ENCODE measurements at regions not wholly inside any gene's neighbourhood (a gene's known extent, or its start where the extent isn't known, plus 50 kb on each side); places are given as distances from the start of the nearest gene placed in this dataset.

- no peak for TF ChIP-seq CTCF (IDR thresholded peaks at IDR 0.05)
- no peak overlapping the region for H3K4me3 ChIP-seq
- no peak for ATAC-seq
Measured at GRCh38 chr3:59540696-59541095, 490.9 kb upstream of the CFAP20DC start.

DNA sequence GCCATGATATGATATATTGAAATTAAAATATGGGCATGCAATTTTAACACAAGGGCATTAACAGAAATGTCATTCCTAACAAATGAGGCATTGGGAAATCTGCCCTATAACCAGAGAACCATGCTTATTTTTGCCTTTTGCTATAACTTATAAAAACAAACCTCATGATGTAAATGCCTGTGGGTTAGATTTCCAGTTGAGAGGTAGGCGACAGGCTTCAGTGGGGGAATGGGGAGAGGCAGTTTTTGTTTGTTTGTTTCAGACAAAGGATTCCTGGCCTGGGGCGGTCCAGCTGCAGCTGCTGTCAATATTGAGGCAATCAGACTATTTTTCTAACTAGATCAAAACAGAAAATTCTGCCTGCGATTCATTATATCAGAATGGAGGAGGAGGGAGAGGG lies 490.4 kb upstream of the CFAP20DC start:
- no peak for TF ChIP-seq CTCF (IDR thresholded peaks at IDR 0.05)

More at GRCh38 chr3:59540696-59541095, 490.9 kb upstream of the CFAP20DC start:
- Histone ChIP-seq H3K36me3 (ENCODE audit: low read depth) (no peaks in the 10 kb centered on the region), H3K9me3 (no peaks in the 10 kb centered on the region), H3K4me1 (ENCODE audit: low read depth) (no peaks in the 10 kb centered on the region)
- intact Hi-C loops (cut with DNase I, micrococcal nuclease) = no loop called here
- no peak for DNase-seq

GRCh38 chr3:59538753-59539432 lies 489.1 kb upstream of the CFAP20DC start:
- H3K36me3 ChIP-seq (ENCODE audit: low read depth) = no peaks in the 10 kb centered on the region
- intact Hi-C loops (cut with DNase I, micrococcal nuclease) = no loop called here
- H3K4me1 ChIP-seq (ENCODE audit: low read depth) = no peaks in the 10 kb centered on the region
- TF ChIP-seq CTCF (IDR thresholded peaks at IDR 0.05) = no peak
- no peak for ATAC-seq
- no peak for DNase-seq
- H3K9me3 ChIP-seq = no peaks in the 10 kb centered on the region
- H3K4me3 ChIP-seq = no peak overlapping the region

More for the DNA sequence above, 490.4 kb upstream of the CFAP20DC start:
- DNase-seq = no peak
- H3K4me1 ChIP-seq (ENCODE audit: low read depth) = no peaks in the 10 kb centered on the region
- H3K36me3 ChIP-seq (ENCODE audit: low read depth) = no peaks in the 10 kb centered on the region
- no peaks in the 10 kb centered on the region for H3K9me3 ChIP-seq
- no peak for ATAC-seq
- intact Hi-C loops (cut with DNase I, micrococcal nuclease) = no loop called here
- no peak overlapping the region for H3K4me3 ChIP-seq

- ATAC-seq (no peak), DNase-seq (no peak)
- no peaks in the 10 kb centered on the region for H3K9me3 ChIP-seq
- H3K36me3 ChIP-seq (ENCODE audit: low read depth) = no peaks in the 10 kb centered on the region
- no peak for TF ChIP-seq CTCF (IDR thresholded peaks at IDR 0.05)
- no peak overlapping the region for H3K4me3 ChIP-seq
- H3K4me1 ChIP-seq (ENCODE audit: low read depth) = no peaks in the 10 kb centered on the region
- intact Hi-C loops (cut with DNase I, micrococcal nuclease) = no loop called here
Measured at GRCh38 chr3:59535791-59536221, 486.0 kb upstream of the CFAP20DC start.

- no peak overlapping the region for H3K4me3 ChIP-seq
- intact Hi-C loops (cut with DNase I, micrococcal nuclease) = no loop called here
- DNase-seq (no peak), ATAC-seq (no peak)
- H3K4me1 ChIP-seq (ENCODE audit: low read depth) = no peaks in the 10 kb centered on the region
- TF ChIP-seq CTCF (IDR thresholded peaks at IDR 0.05) = no peak
- no peaks in the 10 kb centered on the region for H3K9me3 ChIP-seq
- no peaks in the 10 kb centered on the region for H3K36me3 ChIP-seq (ENCODE audit: low read depth)
Measured at GRCh38 chr3:59531994-59532393, 482.2 kb upstream of the CFAP20DC start.

All from mucosa of descending colon (tissue), 3 donors.